WTC11 (cell line): ENCODE measurements at regions not wholly inside any gene's neighbourhood (a gene's known extent, or its start where the extent isn't known, plus 50 kb on each side); places are given as distances from the start of the nearest gene placed in this dataset.
A peak's percentile ranks its signal among the peaks of the same experiment; 100 is the strongest.

Experiments used
- ATAC-seq: fragments of 200-7000 bp; cut with Tn5 transposase; 2 replicates; pipeline ENCODE4 v1.10.0; 2021; ENCODE audit warnings: mild to moderate bottlenecking, moderate library complexity
- CTCF ChIA-PET: fragments of 300-600 bp; sonication (Branson Sonifier 250); formaldehyde crosslinking; loops from one replicate; lab custom pipeline; 2021; ENCODE audit warnings: antibody characterized with exemption; lab: Charles Lee
- POLR2A ChIA-PET: fragments of 350-600 bp; sonication (Branson Sonifier 250); formaldehyde crosslinking; loops from one replicate; lab custom pipeline; 2021; ENCODE audit warnings: antibody characterized with exemption; lab: Charles Lee
- DNase-seq: peaks from one replicate; pipeline ENCODE4 v3.0.0; 2021; ENCODE audit warnings: low spot score
- H3K27ac Mint-ChIP-seq: 2 replicates; pipeline ENCODE4 v1.8.0; 2021; ENCODE audit warnings: mixed read lengths
- H3K27me3 Mint-ChIP-seq: 2 replicates; pipeline ENCODE4 v1.8.0; 2021; ENCODE audit warnings: low read depth, mild to moderate bottlenecking, moderate library complexity, mixed read lengths
- H3K36me3 Mint-ChIP-seq: 2 replicates; pipeline ENCODE4 v1.8.0; 2021; ENCODE audit warnings: mixed read lengths
- H3K4me1 Mint-ChIP-seq: 2 replicates; pipeline ENCODE4 v1.8.0; 2022; ENCODE audit warnings: mixed read lengths
- H3K4me3 Mint-ChIP-seq: 2 replicates; pipeline ENCODE4 v1.8.0; 2021; ENCODE audit warnings: mild to moderate bottlenecking, moderate library complexity, mixed read lengths
- H3K9me3 Mint-ChIP-seq: 2 replicates; pipeline ENCODE4 v1.8.0; 2021; ENCODE audit warnings: mixed read lengths
- ATF6 ChIP-seq: sonication (generic); formaldehyde crosslinking; IDR thresholded peaks from 2 replicates; pipeline ENCODE4 v1.8.1; 2023; ENCODE audit warnings: mild to moderate bottlenecking, missing genetic modification reagents
- JUN ChIP-seq: sonication (generic); formaldehyde crosslinking; IDR thresholded peaks from 2 replicates; pipeline ENCODE4 v1.8.0; 2023; ENCODE audit warnings: mild to moderate bottlenecking, missing genetic modification reagents
- TP53 ChIP-seq: sonication (generic); formaldehyde crosslinking; IDR thresholded peaks from 2 replicates; pipeline ENCODE4 v1.8.1; 2023; ENCODE audit warnings: mild to moderate bottlenecking, missing genetic modification reagents
- ZNF671 ChIP-seq: fragments of 250-450 bp; sonication (Bioruptor Pico); IDR thresholded peaks from 2 replicates; pipeline ENCODE4 v1.8.0; 2021; ENCODE audit warnings: mild to moderate bottlenecking
- TF ChIP-seq, protein P1 (sequence below): fragments of 250-450 bp; sonication (Bioruptor Pico); conservative IDR thresholded peaks from 2 replicates; pipeline ENCODE4 v1.9.0; 2021; ENCODE audit warnings: mild to moderate bottlenecking
- TF ChIP-seq, protein P2 (sequence below): sonication (generic); formaldehyde crosslinking; IDR thresholded peaks from 2 replicates; pipeline ENCODE4 v1.8.1; 2023; ENCODE audit warnings: mild to moderate bottlenecking, missing genetic modification reagents, moderate library complexity
- TF ChIP-seq, protein P3 (sequence below): fragments of 250-450 bp; sonication (Bioruptor Pico); IDR thresholded peaks from 2 replicates; pipeline ENCODE4 v2.1.2; 2022; ENCODE audit warnings: mild to moderate bottlenecking, moderate library complexity
- TF ChIP-seq, protein P4 (sequence below): sonication (generic); formaldehyde crosslinking; conservative IDR thresholded peaks from 2 replicates; pipeline ENCODE4 v1.8.1; 2023; ENCODE audit warnings: mild to moderate bottlenecking, low read depth, missing genetic modification reagents, moderate library complexity
- TF ChIP-seq, protein P5 (sequence below): sonication (generic); formaldehyde crosslinking; IDR thresholded peaks from 2 replicates; pipeline ENCODE4 v1.8.1; 2023; ENCODE audit warnings: mild to moderate bottlenecking, missing genetic modification reagents

GRCh38 chr4:155510771-155511170 lies 134.0 kb upstream of the MAP9 start (continued):
- TF ChIP-seq, protein P1, sequence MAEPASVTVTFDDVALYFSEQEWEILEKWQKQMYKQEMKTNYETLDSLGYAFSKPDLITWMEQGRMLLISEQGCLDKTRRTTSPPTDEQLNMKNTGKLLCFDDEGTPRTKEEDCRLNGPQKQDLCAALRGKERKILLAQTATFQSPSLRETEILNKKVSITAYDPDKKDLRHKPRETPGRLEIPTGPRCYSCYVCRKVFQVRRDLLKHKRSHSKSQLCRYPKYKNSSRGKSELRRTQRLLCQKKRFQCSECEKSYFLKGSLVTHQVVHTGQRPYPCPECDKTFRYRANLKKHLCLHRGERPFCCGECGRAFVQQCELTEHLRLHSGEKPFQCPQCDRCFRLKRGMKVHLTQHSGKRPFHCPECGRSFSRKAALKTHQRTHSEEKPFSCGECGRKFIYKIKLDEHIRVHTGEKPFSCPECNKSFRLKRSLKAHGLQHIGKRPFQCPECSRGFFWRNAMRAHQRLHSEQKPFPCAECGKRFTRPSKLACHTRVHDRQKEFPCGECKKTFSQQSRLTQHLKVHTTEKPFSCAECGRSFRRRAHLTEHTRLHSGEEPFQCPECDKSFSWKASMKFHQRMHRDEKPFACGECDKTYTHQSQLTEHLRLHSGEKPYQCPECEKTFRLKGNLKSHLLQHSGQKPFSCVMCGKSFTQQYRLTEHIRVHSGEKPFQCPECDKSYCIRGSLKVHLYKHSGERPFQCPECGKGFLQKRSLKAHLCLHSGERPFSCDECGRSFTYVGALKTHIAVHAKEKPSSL (CRISPR knock-in tag): no peak
- TF ChIP-seq, protein P2, sequence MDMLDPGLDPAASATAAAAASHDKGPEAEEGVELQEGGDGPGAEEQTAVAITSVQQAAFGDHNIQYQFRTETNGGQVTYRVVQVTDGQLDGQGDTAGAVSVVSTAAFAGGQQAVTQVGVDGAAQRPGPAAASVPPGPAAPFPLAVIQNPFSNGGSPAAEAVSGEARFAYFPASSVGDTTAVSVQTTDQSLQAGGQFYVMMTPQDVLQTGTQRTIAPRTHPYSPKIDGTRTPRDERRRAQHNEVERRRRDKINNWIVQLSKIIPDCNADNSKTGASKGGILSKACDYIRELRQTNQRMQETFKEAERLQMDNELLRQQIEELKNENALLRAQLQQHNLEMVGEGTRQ (CRISPR knock-in tag): no peak

GRCh38 chr4:155509555-155509954 lies 132.8 kb upstream of the MAP9 start:
- H3K4me1 Mint-ChIP-seq: peaks cover 20% of the 10 kb centered on the region
- ChIA-PET CTCF (interaction anchor here (0.9 kb wide), 1 partner anchor 20 kb away, joined by 3 read pairs; no protein-coding TSS in a partner anchor), POLR2A (no interaction called here)
- H3K4me3 Mint-ChIP-seq: no peak overlapping the region
- no peak for ATAC-seq
- TF ChIP-seq, protein P3, sequence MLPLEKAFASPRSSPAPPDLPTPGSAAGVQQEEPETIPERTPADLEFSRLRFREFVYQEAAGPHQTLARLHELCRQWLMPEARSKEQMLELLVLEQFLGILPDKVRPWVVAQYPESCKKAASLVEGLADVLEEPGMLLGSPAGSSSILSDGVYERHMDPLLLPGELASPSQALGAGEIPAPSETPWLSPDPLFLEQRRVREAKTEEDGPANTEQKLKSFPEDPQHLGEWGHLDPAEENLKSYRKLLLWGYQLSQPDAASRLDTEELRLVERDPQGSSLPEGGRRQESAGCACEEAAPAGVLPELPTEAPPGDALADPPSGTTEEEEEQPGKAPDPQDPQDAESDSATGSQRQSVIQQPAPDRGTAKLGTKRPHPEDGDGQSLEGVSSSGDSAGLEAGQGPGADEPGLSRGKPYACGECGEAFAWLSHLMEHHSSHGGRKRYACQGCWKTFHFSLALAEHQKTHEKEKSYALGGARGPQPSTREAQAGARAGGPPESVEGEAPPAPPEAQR (CRISPR knock-in tag): no peak
- TF ChIP-seq, protein P4, sequence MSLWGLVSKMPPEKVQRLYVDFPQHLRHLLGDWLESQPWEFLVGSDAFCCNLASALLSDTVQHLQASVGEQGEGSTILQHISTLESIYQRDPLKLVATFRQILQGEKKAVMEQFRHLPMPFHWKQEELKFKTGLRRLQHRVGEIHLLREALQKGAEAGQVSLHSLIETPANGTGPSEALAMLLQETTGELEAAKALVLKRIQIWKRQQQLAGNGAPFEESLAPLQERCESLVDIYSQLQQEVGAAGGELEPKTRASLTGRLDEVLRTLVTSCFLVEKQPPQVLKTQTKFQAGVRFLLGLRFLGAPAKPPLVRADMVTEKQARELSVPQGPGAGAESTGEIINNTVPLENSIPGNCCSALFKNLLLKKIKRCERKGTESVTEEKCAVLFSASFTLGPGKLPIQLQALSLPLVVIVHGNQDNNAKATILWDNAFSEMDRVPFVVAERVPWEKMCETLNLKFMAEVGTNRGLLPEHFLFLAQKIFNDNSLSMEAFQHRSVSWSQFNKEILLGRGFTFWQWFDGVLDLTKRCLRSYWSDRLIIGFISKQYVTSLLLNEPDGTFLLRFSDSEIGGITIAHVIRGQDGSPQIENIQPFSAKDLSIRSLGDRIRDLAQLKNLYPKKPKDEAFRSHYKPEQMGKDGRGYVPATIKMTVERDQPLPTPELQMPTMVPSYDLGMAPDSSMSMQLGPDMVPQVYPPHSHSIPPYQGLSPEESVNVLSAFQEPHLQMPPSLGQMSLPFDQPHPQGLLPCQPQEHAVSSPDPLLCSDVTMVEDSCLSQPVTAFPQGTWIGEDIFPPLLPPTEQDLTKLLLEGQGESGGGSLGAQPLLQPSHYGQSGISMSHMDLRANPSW (CRISPR knock-in tag): no peak
- TF ChIP-seq JUN (CRISPR knock-in tag) (no peak), ZNF671 (no peak), TP53 (no peak)
- H3K36me3 Mint-ChIP-seq: no peaks in the 10 kb centered on the region
- no peak for DNase-seq
- no peaks in the 10 kb centered on the region for H3K27me3 Mint-ChIP-seq
- no peaks in the 10 kb centered on the region for H3K9me3 Mint-ChIP-seq
- H3K27ac Mint-ChIP-seq: no peak overlapping the region

DNA sequence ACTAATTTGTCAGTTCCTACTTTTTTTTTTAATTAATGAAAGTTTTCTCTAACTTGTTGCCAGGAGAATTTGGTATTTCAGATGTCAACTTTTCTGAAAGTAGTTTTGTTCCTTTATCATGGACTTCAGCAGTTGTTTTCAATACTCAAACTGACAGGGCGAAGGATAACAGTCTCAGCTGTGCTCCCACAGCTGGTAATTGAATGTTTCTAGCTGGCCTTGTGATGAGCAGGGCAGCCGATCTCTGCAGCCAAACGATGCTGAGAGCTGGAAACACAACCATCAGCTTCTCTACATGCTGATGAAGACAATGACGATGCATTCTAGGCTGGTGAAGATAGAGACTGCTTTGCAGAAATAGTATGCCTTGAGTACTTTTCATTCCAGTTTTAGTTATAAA lies 130.0 kb upstream of the MAP9 start:
- peaks cover 4% of the 10 kb centered on the region for H3K9me3 Mint-ChIP-seq
- no peaks in the 10 kb centered on the region for H3K36me3 Mint-ChIP-seq
- ChIA-PET POLR2A (no interaction called here), CTCF (interaction anchor here (1.0 to 1.5 kb wide), 3 partner anchors 9 to 280 kb away, joined by 4 to 6 read pairs (median 5); no protein-coding TSS in a partner anchor)
- H3K4me3 Mint-ChIP-seq: no peak overlapping the region
- peaks cover 23% of the 10 kb centered on the region for H3K4me1 Mint-ChIP-seq
- DNase-seq (no peak), ATAC-seq (peak; percentile 59; the same call in 1 of the 2 replicates)
- no peaks in the 10 kb centered on the region for H3K27me3 Mint-ChIP-seq
- TF ChIP-seq ATF6: no peak
- TF ChIP-seq, protein P5, sequence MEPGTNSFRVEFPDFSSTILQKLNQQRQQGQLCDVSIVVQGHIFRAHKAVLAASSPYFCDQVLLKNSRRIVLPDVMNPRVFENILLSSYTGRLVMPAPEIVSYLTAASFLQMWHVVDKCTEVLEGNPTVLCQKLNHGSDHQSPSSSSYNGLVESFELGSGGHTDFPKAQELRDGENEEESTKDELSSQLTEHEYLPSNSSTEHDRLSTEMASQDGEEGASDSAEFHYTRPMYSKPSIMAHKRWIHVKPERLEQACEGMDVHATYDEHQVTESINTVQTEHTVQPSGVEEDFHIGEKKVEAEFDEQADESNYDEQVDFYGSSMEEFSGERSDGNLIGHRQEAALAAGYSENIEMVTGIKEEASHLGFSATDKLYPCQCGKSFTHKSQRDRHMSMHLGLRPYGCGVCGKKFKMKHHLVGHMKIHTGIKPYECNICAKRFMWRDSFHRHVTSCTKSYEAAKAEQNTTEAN (CRISPR knock-in tag): no peak
- no peak overlapping the region for H3K27ac Mint-ChIP-seq
